ENCODE measurements at regions not wholly inside any gene's neighbourhood (a gene's known extent, or its start where the extent isn't known, plus 50 kb on each side); places are given as distances from the start of the nearest gene placed in this dataset.

DNA sequence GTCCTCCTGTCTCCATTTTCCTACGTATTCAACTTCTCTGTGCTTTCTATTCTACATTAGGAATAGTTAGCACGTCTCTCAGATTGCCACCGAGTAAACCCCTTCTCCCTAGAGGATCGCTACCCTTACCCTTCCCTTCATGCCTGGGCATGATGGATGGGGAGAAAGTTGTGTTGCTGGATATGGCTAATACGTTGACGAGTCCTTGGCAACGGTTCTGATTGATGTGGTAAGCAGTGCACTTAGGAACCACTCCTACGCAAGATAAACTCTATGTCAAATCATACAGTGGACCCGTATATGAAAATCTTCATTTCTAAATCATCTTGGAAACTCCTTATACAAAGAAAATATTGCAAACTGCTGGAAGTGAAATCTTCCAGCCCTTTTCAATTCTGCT, 224.5 kb downstream of the EFNB2 start:
- no peaks in the 10 kb centered on the region for H3K27me3 ChIP-seq (replicated peaks)
- H3K4me3 ChIP-seq (ENCODE audit: low read depth, low read length) = no peak overlapping the region
- H3K36me3 ChIP-seq (replicated peaks) = no peaks in the 10 kb centered on the region
- TF ChIP-seq, protein P1, sequence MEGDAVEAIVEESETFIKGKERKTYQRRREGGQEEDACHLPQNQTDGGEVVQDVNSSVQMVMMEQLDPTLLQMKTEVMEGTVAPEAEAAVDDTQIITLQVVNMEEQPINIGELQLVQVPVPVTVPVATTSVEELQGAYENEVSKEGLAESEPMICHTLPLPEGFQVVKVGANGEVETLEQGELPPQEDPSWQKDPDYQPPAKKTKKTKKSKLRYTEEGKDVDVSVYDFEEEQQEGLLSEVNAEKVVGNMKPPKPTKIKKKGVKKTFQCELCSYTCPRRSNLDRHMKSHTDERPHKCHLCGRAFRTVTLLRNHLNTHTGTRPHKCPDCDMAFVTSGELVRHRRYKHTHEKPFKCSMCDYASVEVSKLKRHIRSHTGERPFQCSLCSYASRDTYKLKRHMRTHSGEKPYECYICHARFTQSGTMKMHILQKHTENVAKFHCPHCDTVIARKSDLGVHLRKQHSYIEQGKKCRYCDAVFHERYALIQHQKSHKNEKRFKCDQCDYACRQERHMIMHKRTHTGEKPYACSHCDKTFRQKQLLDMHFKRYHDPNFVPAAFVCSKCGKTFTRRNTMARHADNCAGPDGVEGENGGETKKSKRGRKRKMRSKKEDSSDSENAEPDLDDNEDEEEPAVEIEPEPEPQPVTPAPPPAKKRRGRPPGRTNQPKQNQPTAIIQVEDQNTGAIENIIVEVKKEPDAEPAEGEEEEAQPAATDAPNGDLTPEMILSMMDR (IDR thresholded peaks at IDR 0.05; ENCODE audit: low read depth, low read length, missing control alignments) = no peak
- no peak for DNase-seq
- no peak overlapping the region for H3K27ac ChIP-seq
- in situ Hi-C loops (cut with HindIII; ENCODE audit: low pct_ligation_motif_present, low sequenced_read_pairs) = no loop called here

DNA sequence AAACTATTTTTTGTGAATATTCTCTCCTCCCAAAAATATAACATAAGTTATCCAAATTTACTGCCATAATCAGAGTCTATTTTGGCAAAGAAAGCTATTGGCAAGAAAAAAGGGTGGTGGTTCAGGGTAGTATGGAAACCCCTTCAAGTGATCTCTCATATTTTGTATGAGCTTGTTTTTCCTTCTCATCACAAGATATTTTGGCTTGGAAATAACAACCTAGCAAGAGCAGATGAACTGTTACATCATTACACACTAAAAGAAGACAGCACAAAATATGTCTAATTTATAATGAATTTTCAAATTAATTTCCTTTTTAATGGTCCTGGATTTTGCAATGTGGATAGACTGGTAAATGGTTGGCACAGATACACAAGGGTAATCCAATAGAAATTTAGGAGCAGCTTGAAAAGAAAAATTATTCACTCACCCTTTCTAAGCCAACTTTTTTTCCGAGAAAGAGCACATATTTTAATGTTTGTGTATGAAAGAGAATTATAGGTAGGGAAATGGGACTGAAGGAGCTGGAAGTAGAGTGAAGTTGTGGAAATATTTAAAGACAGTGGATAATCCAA, 225.1 kb downstream of the EFNB2 start:
- Histone ChIP-seq H3K27ac (no peak overlapping the region), H3K27me3 (replicated peaks) (no peaks in the 10 kb centered on the region), H3K36me3 (replicated peaks) (no peaks in the 10 kb centered on the region), H3K4me3 (ENCODE audit: low read depth, low read length) (no peak overlapping the region)
- in situ Hi-C loops (cut with HindIII; ENCODE audit: low pct_ligation_motif_present, low sequenced_read_pairs) = no loop called here
- DNase-seq = no peak
- TF ChIP-seq, protein P1 (IDR thresholded peaks at IDR 0.05; ENCODE audit: low read depth, low read length, missing control alignments) = no peak

DNA sequence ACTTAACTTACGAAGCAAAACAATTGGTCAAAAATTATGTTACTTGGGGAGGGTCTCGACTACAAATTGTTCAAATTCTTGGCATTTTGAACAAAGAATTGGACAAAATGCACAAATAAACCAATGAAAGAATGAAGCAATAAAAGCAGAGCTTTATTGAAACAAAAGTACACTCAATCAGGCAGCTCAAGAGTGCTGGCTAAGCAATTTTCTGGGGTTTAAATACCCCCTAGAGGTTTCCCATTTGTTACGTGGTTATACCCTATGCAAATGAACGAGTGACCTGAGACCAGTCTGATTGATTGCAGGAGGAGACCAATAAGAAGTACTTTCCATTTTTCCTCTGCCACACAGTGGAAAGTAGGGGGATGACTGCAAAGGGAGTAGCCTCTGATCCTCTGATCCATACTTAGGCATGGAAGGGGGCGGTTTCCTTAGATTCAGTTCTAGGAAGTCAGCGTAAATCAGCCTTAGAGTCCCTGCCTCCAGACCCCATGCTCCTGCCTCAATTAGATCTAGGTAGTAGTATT, 228.6 kb downstream of the EFNB2 start:
- no peaks in the 10 kb centered on the region for H3K36me3 ChIP-seq (replicated peaks)
- H3K27me3 ChIP-seq (replicated peaks) = no peaks in the 10 kb centered on the region
- no peak for DNase-seq
- no peak overlapping the region for H3K4me3 ChIP-seq (ENCODE audit: low read depth, low read length)
- TF ChIP-seq, protein P1 (IDR thresholded peaks at IDR 0.05; ENCODE audit: low read depth, low read length, missing control alignments) = no peak
- in situ Hi-C loops (cut with HindIII; ENCODE audit: low pct_ligation_motif_present, low sequenced_read_pairs) = no loop called here
- H3K27ac ChIP-seq = no peak overlapping the region

DNA sequence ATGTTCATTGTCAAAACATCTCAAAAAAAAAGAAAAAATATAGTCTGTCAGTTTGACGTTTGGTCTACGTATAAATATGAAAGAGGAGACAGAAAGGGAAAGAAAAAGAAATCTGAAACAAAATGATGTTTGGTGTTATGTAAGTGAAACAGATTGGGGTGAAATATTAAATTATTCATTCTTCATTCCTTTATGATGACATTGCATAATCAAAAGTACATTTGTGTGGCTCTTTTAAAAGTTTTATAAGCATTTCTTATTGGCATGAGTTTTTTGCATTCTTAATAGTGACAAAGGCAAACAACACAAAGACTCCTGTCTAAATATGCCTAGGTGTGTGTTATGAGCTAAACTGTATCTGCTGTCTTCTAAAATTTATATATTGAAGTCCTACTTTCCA, 232.6 kb downstream of the EFNB2 start:
- H3K27ac ChIP-seq = no peak overlapping the region
- H3K36me3 ChIP-seq (replicated peaks) = no peaks in the 10 kb centered on the region
- no peak overlapping the region for H3K4me3 ChIP-seq (ENCODE audit: low read depth, low read length)
- in situ Hi-C loops (cut with HindIII; ENCODE audit: low pct_ligation_motif_present, low sequenced_read_pairs) = no loop called here
- H3K27me3 ChIP-seq (replicated peaks) = no peaks in the 10 kb centered on the region
- TF ChIP-seq, protein P1 (IDR thresholded peaks at IDR 0.05; ENCODE audit: low read depth, low read length, missing control alignments) = no peak
- DNase-seq = no peak

DNA sequence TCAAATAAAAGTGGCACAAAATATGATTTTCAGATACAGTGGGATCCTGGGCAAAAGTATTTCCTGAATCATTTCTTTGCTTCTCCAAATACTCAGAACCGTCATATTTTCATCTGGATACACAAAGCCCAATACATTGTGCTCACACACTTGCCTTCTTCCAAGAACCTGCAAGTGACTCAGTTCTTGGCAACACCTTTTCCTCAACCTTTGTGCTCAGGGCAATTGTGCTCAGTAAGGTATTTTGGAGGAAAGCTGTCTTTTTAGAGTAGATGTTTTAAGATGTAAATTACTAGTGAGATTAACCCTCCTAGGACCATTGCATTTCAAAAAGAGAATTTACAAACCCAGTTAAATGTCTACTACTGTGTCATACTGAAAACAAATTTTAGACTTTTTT, 233.5 kb downstream of the EFNB2 start:
- TF ChIP-seq, protein P1 (IDR thresholded peaks at IDR 0.05; ENCODE audit: low read depth, low read length, missing control alignments) = no peak
- in situ Hi-C loops (cut with HindIII; ENCODE audit: low pct_ligation_motif_present, low sequenced_read_pairs) = no loop called here
- Histone ChIP-seq H3K27me3 (replicated peaks) (no peaks in the 10 kb centered on the region), H3K36me3 (replicated peaks) (no peaks in the 10 kb centered on the region), H3K4me3 (ENCODE audit: low read depth, low read length) (no peak overlapping the region), H3K27ac (no peak overlapping the region)
- DNase-seq = no peak

DNA sequence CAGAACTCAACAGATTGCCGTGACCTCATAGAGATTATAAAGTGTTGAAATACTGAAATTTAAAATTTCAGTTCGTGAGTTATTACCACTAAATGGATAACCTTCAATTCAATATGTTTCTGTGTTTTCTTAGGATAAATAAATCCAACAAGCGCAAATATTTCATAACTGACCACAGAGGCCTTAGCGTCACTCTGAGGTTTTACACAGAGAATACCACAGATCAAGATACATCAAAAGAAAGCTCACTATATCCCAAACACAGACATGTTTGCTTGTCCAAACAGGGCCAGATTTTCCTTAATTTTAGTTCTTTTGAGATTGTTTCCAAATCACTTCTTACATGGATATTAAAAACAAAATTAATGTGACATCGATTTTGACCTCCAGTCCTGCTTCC, 235.8 kb downstream of the EFNB2 start:
- TF ChIP-seq, protein P1 (IDR thresholded peaks at IDR 0.05; ENCODE audit: low read depth, low read length, missing control alignments) = no peak
- H3K27me3 ChIP-seq (replicated peaks) = no peaks in the 10 kb centered on the region
- no peak overlapping the region for H3K27ac ChIP-seq
- in situ Hi-C loops (cut with HindIII; ENCODE audit: low pct_ligation_motif_present, low sequenced_read_pairs) = no loop called here
- no peaks in the 10 kb centered on the region for H3K36me3 ChIP-seq (replicated peaks)
- H3K4me3 ChIP-seq (ENCODE audit: low read depth, low read length) = no peak overlapping the region
- no peak for DNase-seq

All from brain microvascular endothelial cell (primary cell).